SKM-1 treated with dmso at 0.1 percent for 144 hours (cell line): ENCODE measurements at regions not wholly inside any gene's neighbourhood (a gene's known extent, or its start where the extent isn't known, plus 50 kb on each side); places are given as distances from the start of the nearest gene placed in this dataset.
"Not testable (repeated sequence)": the region's sequence is repeated elsewhere in the genome, so short reads cannot be mapped to it uniquely, and the experiment has no call there.

Experiments used
- DNase-seq: peaks from one replicate; lab custom pipeline; 2025; ENCODE audit not compliant: unreplicated experiment; lab: John Stamatoyannopoulos, UW

DNA sequence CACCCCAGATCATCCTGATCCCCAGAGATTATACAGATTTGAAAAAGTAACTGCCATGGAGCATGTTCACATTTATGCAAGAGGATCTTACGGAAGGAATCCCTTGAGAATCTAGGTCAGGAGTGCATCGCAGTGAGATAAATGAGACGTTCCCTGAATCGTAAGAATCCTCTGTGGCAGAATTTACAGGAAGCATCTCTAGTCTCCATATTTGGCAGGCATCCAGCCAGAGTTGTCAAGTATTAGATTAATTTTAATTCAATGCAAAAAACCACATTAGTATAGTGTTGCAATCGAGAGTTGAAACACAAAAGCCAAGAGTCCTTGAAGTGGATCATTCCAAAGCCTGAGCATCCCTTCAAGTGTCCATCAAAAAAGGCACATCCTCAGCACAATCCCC, 100.8 kb downstream of the RRAGC start:
- DNase-seq = no peak

DNA sequence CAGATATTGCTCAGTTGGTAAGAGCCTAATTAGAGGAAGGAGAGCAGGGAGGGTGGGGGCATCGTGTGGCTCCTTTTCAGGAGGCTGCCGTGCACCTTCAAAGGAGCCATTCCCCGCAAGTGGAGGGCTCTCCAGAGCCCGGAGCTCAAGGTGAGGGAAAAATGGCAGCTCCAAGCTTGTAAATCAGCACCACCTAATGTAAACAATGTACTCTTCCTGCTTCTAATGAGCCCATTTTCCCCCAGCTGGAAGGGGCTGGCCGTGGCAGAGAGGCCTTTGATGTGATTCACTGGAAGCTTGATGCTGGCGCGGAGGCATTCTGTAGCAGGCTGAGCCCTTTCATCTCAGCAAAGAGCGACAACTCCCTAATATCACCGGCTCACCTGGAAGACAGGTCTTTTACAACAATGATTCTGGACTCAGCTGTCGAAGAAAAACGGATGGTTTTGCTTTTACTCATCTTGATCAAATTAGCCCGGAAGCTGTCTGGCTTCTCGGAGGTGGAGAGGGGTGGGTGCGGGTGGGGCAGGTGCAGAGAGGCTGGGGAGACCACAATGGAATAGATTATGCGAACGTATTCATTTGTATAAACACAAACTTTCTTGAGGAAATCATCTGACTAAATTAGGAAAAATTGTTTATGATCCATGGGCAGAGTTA, 112.5 kb downstream of the RRAGC start:
- no peak for DNase-seq

DNA sequence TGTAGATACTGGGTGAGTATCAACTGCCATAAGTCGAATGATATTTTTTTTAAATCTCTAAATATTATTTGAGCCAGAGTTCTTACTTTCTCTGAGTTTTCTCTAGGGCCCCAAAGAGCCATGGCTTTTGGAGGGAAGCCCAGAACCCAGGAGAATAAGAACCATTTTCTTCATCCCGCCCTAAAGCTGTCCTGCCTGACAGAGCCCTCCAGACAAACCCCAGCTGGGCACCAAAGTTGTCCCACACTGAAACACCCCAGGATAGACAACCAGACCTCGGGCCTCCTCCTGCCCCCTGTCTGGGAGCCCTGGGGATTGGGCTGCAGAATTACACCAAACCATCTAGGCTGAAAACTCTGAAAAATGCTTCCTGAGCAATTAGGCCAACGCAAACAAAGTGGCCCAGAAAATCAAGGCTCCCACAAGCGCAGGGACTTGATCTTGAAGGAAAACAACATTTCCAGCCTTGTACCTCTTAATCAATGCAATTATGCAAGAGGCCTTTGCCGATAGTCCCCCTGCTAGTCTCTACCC, 113.1 kb downstream of the RRAGC start:
- DNase-seq = no peak

DNA sequence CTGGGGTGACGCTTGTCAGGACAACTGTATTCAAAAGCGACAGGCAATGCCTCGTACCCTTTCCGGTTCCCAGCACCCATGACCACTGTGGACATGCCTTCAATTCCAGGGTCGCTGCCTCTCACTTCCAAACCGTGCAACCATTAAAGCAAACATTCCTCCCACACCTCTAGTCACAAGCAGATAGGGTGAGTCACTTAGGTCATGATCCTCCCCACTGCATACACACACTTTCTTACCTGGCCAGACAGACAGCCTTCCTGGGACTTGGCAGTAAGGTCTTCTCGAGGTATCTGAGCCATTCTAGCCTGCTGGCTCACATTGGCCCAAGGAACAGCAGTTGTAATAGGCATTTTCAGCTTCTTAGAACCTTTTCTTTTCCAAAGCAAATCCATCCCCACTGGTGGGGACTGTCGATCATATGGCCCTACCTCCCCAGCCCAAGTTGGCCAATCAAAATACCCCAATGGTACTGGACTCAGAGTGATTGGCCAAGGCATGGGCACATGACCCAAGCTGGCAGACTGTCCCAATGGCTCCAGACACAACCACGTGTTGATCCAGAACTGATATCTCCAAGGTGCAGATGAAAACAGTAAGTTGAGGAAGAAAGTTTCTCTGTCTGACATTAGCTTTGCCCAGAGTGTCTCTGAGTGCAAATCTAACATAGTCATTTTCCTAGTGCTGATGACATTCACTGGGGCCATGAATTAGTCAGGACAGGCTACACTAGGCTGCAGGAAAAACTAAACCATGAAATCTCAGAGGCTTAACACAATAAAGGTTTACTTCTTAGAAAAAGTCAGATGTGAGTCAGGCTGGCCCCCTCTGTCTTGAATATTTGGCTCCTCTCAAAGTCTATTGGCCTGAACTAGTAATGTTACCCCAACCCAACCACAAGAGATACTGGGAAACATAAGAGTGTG, 113.8 kb downstream of the RRAGC start:
- no peak for DNase-seq

DNA sequence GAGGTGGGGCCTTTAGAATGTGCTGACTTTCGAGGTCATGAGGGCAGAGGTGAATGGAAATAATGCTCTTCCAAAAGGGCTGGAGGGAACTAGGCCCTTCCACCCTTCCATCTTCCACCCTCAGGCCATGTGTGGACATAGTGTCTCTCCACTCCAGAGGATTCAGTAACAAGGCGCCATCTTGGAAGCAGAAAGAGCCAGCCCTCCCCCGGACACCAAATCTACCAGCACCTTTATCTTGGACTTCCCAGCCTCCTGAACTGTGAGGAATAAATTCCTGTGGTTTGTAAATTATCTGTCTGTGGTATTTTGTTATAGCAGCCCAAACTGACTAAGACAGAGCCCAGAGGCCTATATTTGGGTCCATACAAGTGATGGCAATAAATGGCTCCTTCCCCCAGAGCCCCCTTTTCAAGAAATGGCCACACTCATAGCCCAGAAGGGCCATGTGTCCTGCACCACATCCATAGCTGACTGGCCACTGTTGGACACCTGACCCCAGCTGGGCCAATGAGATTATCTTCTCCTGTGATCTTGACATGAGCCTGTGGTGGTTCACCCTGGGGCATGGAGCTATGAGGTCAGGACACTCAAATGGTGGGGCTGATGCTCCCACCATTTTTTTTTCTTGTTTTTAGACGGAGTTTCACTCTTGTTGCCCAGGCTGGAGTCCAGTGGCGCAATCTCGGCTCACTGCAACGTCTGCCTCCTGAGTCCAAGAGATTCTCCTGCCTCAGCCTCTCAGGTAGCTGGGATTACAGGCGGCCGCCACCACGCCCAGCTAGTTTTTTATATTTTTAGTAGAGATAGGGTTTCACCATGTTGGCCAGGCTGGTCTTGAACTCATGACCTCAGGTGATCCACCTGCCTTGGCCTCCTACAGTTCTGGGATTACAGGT, 114.9 kb downstream of the RRAGC start:
- DNase-seq = no peak

DNA sequence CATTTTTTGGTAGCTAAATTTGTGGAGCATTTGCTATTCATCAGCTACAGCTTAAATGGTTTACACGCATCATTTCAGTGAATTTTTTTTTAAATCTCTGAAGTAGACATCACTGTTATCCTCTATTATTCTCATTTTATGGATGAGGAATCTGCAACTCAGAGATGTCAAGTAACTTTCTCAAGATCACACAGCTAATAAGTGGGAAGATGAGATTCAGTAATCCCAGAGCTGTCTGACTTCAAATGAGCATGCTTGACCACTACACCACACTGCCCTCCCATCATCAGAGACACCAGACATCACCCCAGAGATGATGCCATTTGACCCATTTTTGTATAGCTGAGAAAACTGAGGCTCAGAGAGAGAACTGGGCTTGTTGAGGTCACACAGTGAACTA, 116.4 kb downstream of the RRAGC start:
- no peak for DNase-seq

DNA sequence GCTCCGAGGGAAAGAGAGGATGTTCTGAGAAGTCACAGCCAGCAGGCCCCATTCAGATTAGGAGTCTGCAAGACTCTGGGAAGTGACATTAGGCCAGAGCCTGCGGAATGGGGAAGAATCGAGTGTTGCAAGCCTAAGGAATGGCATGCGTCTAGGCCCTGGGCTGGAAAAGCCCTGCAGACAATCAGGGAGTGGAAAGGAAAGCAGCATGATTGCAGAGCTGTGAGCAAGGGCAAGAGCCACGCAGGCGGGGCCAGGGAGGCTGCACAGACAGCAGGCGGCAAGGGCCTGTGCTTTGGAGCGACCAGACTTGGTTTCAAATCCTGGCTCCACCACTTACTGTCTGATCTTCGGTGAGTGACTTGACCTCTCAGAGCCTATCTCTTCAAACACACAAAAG, 118.2 kb downstream of the RRAGC start:
- DNase-seq = no peak

DNA sequence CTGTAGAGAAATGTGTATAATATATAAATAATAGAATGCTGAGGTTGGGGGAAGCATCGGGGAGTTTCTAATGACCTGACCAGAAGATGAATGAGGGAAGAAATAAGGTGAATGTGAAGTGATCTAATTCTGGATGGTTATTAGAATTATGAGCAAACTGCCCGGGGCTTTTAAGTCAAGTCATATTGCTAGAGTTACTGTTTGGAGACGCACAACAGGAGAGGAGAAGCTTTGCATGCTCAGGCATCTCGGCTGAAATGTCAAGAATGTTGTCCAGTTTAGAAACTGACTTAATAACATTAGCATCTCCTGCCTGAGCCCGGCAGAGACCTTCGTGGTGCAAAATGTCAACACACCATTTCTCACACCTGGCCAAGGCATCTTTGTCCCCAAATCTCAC, 119.1 kb downstream of the RRAGC start:
- no peak for DNase-seq

DNA sequence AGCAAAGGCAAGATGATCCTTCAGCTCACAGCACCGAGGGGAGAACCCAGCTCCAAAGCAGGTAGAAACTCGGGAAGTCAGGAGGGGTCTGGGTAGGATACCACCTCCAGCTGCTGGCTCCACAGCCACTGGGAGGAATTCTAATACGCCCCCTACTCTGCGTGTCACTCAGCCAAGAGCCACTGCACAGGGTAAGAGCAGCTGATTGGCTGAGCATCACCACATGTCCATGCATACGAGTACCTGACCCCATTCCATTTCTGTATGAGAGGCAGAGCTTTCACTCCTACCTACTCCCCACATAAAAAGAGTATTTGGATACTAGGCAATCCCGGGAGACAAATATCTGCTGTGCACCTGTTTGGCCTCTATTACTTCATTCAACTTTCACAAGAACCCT, 121.4 kb downstream of the RRAGC start:
- no peak for DNase-seq

DNA sequence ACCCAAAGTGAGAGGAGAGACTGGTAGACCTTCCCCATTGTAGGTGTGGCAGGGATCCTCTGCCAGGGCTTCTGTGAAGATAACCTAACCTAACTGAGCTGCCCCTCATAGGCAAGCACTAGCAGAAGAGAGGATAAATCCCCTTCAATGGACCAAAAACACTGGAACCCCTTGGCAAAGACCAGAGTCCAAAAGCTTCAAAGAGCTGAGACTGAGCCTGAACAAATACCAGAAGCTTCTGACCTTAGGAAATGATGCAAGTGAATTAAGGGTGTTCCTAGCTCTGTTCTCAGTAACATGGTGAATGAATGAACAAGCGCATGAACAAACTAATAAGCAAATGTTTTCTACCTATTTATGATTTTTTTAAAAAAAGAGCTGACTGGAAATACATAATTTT, 123.2 kb downstream of the RRAGC start:
- no peak for DNase-seq

DNA sequence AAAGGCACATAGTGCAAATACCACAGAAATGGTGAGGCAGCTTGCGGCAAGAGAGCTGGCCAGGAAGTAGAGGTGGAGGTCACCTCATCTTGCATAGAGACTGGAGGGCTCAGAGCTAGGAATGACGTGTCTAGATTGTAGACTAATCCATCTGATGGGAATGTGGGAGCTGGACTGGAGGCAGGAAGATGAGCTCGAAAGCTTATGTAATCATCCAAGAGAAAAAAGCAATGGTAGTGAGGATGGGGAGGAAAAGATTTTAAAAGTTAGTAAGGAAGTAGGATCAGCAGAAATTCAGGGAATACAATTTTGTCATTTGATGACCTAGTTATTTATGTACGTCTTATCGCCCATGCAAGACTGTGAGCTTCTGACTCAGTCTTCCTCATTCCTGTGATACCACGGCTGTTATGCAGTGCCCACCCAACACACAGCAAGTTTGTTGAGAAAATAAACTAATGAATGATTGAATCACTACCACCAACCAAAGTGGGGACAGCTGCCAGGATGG, 123.9 kb downstream of the RRAGC start:
- no peak for DNase-seq

DNA sequence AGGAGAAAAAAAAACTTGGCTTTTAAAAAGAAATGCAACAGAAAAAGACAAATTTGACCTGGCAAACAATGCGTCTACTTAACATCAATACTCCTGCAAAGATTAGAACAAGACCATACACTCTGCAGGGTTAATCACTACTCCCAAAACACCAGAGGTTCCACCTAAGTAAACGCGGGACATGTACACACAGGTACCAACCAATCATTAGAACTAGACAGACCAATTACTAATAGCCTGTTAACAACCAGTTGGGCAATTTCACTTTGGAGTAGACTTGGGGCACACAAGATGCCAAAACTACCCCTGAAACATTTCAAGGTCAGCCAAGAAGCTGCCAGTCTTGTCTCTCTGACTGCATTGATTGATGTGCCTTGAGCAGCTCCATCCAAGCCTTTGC, 125.8 kb downstream of the RRAGC start:
- no peak for DNase-seq

DNA sequence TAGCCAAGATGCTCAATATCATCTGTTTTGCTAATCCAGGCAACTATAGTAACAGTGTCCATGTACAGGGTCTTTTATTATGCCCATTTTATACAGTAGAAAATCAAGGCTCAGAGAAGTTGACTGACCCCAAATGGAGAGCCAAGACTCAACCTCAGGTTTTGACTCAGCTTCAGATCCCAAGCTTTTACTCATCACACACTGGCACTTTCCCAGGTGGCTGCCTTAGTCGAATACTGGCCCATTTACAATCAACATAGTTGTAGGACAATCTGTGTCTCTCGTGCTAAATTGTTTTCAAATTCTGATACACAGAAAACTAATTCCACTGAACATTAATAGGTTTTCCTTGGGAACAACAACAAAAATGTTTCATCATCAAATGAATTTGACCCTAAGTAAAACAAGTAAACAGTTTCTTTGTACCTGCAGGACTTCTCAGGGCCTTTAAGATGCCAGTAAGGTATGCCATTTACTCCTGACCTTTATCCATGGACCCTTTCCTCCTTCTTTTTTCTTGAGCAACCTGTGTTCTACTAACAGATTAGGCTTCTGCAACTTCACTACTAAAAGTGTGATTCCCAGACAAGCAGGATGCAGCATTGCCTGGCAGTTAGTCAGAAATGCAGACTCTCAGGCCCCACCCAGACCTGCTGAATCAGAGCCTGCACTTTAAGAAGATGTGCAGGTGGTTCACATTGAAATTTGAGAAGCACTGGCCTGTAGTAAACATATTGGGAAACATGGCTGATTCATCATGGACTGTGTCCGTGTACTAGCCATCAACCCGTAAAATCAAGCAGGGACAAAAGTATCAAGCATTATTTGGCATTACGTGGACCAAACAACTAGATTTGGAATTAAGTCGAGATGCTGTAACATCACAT, 128.8 kb downstream of the RRAGC start:
- no peak for DNase-seq

DNA sequence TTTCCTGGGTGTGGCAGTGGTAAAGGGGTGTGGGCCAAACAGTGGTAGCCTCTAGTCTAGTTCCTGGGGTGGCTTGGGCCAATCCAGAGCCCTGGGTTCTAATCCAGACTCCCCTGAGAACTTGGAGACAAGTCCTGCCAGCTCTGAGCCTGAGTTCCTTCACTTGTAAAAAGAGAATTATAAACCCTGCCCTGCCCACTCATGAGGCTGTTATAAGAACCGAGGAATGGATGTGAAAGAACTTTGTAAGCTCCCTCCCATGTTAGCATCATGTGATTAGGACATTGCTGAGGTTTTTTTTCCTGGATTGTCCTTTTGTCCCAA, 131.0 kb downstream of the RRAGC start:
- no peak for DNase-seq

DNA sequence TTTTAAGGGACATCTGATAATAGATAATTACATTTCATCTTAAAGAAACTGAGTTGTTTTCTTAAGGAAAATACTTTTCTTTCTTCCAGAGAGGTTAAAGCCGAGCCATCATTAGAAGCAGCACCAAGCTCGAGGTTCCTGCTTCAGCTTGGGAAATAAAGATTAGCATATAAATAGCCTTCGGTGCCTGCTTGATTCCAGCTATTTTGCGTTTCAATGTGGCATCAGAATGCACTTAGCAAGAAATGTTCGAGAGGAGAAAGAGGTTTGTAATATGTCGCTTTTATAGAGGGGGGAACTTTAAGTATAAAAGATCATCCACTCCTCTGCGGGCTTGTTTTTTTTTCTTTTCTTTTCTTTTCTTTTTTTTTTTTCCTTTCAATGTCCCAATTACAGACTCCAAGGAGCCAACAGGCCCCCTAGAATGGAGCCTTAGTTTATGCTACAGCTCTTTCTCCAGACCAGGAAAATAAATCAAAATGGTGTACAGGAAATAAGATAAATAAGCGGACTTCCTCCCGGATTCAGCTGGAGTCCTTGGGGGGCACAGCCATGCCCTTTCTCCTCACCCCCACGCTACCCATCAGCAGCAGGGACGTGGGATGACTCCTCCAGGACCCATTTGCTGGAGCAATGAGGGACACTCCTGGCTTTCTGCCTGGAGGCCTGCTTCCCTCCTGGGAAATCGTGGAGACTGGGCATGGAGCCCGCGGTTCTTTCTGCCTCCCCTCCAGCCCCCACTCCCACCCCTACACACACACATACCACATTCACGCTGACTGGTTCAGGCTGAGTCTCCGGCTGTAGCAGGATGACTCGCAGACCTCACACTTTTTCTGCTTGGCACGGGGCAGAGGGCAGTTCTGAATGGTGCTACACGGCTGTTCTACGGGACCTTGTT, 131.6 kb downstream of the RRAGC start:
- DNase-seq = no peak

DNA sequence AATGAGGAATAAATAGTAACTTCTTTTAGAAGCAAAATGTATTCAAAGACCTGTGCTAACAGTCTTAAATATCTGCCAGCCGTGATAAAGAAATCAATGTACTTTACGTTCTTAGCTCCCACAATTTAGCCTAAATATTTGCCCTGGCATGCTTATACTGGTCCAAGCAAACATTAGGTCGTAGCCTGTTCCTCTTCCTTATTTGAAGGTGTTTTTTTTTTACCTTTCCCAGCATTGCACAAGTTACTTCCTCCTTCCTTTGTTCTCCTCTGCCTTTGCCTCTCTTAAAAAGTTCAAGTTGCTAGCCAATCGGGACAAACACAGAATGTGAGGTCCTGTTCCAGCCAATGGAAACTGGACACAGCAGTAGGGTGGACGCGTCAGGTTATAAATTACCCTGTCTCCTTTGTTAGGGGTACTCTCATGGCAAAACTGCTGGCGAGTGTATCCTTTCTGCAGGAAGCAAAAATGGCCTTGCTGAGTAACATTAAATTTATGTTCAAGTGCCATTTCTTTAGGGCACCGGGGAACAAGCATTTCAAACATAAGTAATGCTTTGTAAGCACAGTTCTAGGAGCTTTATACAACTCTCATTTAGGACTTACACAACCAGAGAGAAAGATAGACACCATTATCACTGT, 134.1 kb downstream of the RRAGC start:
- DNase-seq = not testable (repeated sequence)

DNA sequence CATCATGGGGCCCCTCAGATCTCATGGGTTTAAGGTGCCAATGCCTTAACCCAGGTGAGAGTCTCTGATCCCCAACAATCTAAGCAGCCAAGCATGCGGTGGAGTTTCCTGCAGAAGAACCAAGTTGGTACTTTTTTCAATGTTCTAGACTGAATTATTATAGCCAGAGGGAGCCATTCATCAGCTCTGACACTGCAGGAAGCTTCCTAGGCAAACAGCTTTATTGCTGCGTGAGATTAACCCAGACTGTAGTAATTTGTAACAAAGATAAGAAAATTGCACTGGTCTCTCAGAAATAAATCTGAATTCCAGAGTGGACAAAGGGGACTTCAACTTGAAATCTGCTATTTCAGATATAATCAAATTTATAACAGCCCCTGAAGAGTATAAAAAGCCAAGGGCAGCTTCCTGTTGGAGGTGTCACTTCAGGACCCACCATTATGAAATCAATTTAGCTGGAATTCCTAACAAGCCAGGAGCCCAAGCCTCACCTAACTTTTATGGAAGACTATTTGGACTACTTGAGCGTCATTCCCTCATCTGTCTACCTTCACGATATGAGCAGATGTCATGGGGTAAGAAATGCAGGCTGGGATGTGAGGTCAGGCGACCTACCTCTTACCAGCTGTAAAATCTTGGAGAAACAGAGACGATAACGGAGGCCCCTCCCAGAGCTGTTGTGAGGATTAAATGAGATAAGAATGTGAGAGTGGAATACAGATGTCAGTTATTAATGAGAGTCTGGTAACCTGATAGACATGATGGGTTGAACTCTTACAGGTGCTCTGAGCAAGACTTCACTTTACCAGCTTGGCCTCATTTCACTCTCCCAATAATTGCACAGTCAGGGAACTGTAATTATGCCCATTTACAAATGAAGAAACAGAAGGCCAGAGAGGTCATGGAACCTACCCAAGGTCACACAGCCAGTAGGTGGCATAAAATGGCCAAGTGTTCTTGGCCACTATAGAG, 135.1 kb downstream of the RRAGC start:
- no peak for DNase-seq

DNA sequence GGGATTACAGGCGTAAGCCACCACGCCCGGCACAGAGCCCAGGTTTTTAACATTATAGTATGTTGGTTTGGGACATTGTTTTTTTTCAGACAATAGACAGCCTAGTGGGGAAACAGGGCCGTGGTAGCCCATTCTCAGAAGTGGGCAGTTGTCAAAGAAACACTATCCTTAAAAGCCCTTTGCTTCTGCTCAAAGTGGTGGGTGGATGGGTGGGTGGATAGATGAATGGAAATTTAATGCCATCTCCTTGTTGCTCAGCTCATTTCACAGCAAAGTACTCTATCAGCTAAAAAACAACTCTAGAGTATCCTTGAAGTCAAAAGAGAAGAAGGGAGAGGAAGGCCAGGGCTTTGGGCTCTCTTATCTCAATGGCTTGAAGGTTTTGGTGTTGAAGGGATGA, 137.8 kb downstream of the RRAGC start:
- DNase-seq = no peak
